ENCODE measurements at regions not wholly inside any gene's neighbourhood (a gene's known extent, or its start where the extent isn't known, plus 50 kb on each side); places are given as distances from the start of the nearest gene placed in this dataset.
"Not testable (repeated sequence)": the region's sequence is repeated elsewhere in the genome, so short reads cannot be mapped to it uniquely, and the experiment has no call there.

- no peak for TF ChIP-seq POLR2A (IDR thresholded peaks at IDR 0.05; ENCODE audit: borderline replicate concordance, extremely low read depth, insufficient read depth, insufficient read length)
- no peak for TF ChIP-seq ELF1 (IDR thresholded peaks at IDR 0.05; ENCODE audit: borderline replicate concordance, low read depth)
- no peak for TF ChIP-seq YY1 (IDR thresholded peaks at IDR 0.05; ENCODE audit: extremely low read depth, insufficient replicate concordance, low read depth, low read length)
These were observed 95.5 kb downstream of the ANKRD10 start (continued) for GRCh38 chr13:110819203-110820014.

GRCh38 chr13:110820322-110820721 lies 94.5 kb downstream of the ANKRD10 start:
- no peaks in the 10 kb centered on the region for H3K36me3 ChIP-seq (ENCODE audit: control insufficient read depth in 1 of 2, insufficient read depth in 2 of 2, low read length in 2 of 2)
- peaks cover 4 to 8% of the 10 kb centered on the region in 2 experiments; a peak in 3 of 4 replicates for H3K4me1 ChIP-seq (ENCODE audit: control insufficient read depth in 1 of 2, insufficient read depth in 2 of 2, low read length in 2 of 2)
- no peaks in the 10 kb centered on the region for H3K9me3 ChIP-seq (ENCODE audit: control insufficient read depth in 1 of 2, insufficient read depth in 1 of 2, low read depth in 1 of 2, low read length in 2 of 2)
- ChIA-PET RAD21 (ENCODE audit: low non-redundant PET in 1 of 2, low total read pairs in 2 of 2, uncharacterized antibody in 2 of 2, unreplicated experiment in 2 of 2) (interaction anchor here in 1 of 2 experiments (0.7 kb wide), 1 partner anchor 365 kb away, joined by 3 read pairs; no protein-coding TSS in a partner anchor), POLR2A (interaction anchor here (0.6 to 0.9 kb wide), 2 partner anchors 50 to 598 kb away, joined by 3 read pairs; no protein-coding TSS in a partner anchor), CTCF (no interaction called here)
- no peaks in the 10 kb centered on the region for H4K20me1 ChIP-seq (ENCODE audit: insufficient read depth)
- no peak overlapping the region for H3K27ac ChIP-seq (ENCODE audit: low read depth, low read length)
- no peaks in the 10 kb centered on the region for H3K79me2 ChIP-seq (ENCODE audit: insufficient read depth, low read length)
- no TSS peak for BruUV-seq (replicated peaks)
- H3K4me2 ChIP-seq (ENCODE audit: low read length) = no peak overlapping the region
- intact Hi-C loops (cut with micrococcal nuclease) = no loop called here
- H3K27me3 ChIP-seq (ENCODE audit: insufficient read depth, low read length) = no peaks in the 10 kb centered on the region
- H2AFZ ChIP-seq (ENCODE audit: low read depth, low read length, poor library complexity, severe bottlenecking) = peak overlapping the region; percentile 63
- ATAC-seq (no peak), DNase-seq (ENCODE audit: low read depth, low spot score) (no peak)
- TF ChIP-seq JUND (IDR thresholded peaks at IDR 0.05) = no peak
- TF ChIP-seq EZH2phosphoT487 (IDR thresholded peaks at IDR 0.05; ENCODE audit: borderline replicate concordance) = no peak
- H3K9me2 ChIP-seq (ENCODE audit: insufficient read depth) = no peaks in the 10 kb centered on the region
- no peak overlapping the region for H3K4me3 ChIP-seq (replicated peaks in 1 of 2; ENCODE audit: low read depth in 1 of 2, low read length in 2 of 2)
- H3K9ac ChIP-seq (ENCODE audit: low read length) = no peak overlapping the region

- H2AFZ ChIP-seq (ENCODE audit: low read depth, low read length, poor library complexity, severe bottlenecking); POLR2A ChIA-PET; BruUV-seq (replicated peaks); H3K9me3 ChIP-seq (ENCODE audit: control insufficient read depth in 1 of 2, insufficient read depth in 1 of 2, low read depth in 1 of 2, low read length in 2 of 2); H3K9ac ChIP-seq (ENCODE audit: low read length); H4K20me1 ChIP-seq (ENCODE audit: insufficient read depth); CTCF ChIA-PET; RAD21 ChIA-PET (ENCODE audit: low non-redundant PET in 1 of 2, low total read pairs in 2 of 2, uncharacterized antibody in 2 of 2, unreplicated experiment in 2 of 2); H3K27ac ChIP-seq (ENCODE audit: low read depth, low read length); intact Hi-C loops (cut with micrococcal nuclease); H3K4me3 ChIP-seq (replicated peaks in 1 of 2; ENCODE audit: low read depth in 1 of 2, low read length in 2 of 2); H3K4me1 ChIP-seq (ENCODE audit: control insufficient read depth in 1 of 2, insufficient read depth in 2 of 2, low read length in 2 of 2); H3K4me2 ChIP-seq (ENCODE audit: low read length); DNase-seq (ENCODE audit: low read depth, low spot score); H3K9me2 ChIP-seq (ENCODE audit: insufficient read depth); H3K36me3 ChIP-seq (ENCODE audit: control insufficient read depth in 1 of 2, insufficient read depth in 2 of 2, low read length in 2 of 2); H3K79me2 ChIP-seq (ENCODE audit: insufficient read depth, low read length); ATAC-seq; H3K27me3 ChIP-seq (ENCODE audit: insufficient read depth, low read length): not testable (repeated sequence)
These were observed 92.8 kb downstream of the ANKRD10 start for GRCh38 chr13:110821837-110822668.
